ENCODE measurements at regions not wholly inside any gene's neighbourhood (a gene's known extent, or its start where the extent isn't known, plus 50 kb on each side); places are given as distances from the start of the nearest gene placed in this dataset.
"Not testable (repeated sequence)": the region's sequence is repeated elsewhere in the genome, so short reads cannot be mapped to it uniquely, and the experiment has no call there.

DNA sequence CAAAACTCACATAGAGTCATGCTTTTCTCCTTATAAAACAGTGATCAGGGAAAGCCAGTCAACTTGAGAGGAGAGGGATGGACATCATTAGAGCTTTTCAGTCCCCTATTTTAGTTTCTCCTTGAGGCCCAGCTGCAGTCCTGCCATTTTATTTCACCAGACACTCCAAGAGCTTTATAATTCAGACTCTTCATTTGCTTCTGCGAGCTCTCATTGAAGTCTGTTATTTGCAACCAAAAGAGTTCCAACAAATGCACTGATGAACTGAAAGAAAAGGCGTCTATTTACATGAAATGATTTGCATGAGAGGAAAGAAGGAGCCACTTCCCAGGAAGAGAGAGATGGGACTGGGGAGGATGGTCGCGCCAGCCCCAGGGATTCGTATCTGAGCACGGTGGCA lies 86.8 kb downstream of the NDUFA12 start:
- Histone ChIP-seq H3K36me3 (ENCODE audit: low read depth, missing control alignments) (no peaks in the 10 kb centered on the region), H3K9me3 (no peaks in the 10 kb centered on the region), H3K27ac (no peak overlapping the region), H3K4me1 (no peaks in the 10 kb centered on the region), H3K27me3 (no peaks in the 10 kb centered on the region), H3K4me3 (no peak overlapping the region)
- DNase-seq = no peak
- no peak for TF ChIP-seq POLR2A (IDR thresholded peaks at IDR 0.05)
- TF ChIP-seq, protein P1, sequence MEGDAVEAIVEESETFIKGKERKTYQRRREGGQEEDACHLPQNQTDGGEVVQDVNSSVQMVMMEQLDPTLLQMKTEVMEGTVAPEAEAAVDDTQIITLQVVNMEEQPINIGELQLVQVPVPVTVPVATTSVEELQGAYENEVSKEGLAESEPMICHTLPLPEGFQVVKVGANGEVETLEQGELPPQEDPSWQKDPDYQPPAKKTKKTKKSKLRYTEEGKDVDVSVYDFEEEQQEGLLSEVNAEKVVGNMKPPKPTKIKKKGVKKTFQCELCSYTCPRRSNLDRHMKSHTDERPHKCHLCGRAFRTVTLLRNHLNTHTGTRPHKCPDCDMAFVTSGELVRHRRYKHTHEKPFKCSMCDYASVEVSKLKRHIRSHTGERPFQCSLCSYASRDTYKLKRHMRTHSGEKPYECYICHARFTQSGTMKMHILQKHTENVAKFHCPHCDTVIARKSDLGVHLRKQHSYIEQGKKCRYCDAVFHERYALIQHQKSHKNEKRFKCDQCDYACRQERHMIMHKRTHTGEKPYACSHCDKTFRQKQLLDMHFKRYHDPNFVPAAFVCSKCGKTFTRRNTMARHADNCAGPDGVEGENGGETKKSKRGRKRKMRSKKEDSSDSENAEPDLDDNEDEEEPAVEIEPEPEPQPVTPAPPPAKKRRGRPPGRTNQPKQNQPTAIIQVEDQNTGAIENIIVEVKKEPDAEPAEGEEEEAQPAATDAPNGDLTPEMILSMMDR (IDR thresholded peaks at IDR 0.05) = no peak
- intact Hi-C loops (cut with DNase I; ENCODE audit: low total_unique reads) = no loop called here
- WGBS, 2 donors = 88 to 92% methylated on average over 6 of the region's 6 CpGs

DNA sequence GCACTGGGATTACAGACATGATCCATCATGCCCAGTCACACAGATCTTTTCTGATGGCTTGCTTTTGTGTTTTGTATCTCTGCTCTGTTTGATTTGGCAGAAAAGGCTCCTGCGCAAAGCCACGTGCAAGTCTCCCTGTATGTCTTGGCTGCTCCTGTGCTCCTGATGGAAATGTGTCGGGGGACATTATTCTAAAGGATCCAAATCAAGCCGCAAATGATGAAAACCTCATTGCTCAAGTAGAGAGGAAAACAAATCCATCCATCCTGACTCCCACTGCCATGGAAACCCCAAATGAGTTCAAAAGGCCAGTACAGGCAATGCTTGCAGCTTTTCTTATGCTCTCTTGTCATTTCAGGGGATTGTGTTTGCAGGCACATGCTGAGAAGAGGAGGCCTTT lies 93.8 kb downstream of the NDUFA12 start:
- no peak for TF ChIP-seq POLR2A (IDR thresholded peaks at IDR 0.05)
- TF ChIP-seq, protein P1 (IDR thresholded peaks at IDR 0.05) = no peak
- no peak overlapping the region for H3K4me3 ChIP-seq
- no peaks in the 10 kb centered on the region for H3K9me3 ChIP-seq
- 47 to 55% methylated on average over 4 of the region's 4 CpGs for WGBS, 2 donors
- H3K27ac ChIP-seq = no peak overlapping the region
- H3K4me1 ChIP-seq = no peaks in the 10 kb centered on the region
- intact Hi-C loops (cut with DNase I; ENCODE audit: low total_unique reads) = no loop called here
- DNase-seq = no peak
- H3K36me3 ChIP-seq (ENCODE audit: low read depth, missing control alignments) = no peaks in the 10 kb centered on the region
- no peaks in the 10 kb centered on the region for H3K27me3 ChIP-seq

DNA sequence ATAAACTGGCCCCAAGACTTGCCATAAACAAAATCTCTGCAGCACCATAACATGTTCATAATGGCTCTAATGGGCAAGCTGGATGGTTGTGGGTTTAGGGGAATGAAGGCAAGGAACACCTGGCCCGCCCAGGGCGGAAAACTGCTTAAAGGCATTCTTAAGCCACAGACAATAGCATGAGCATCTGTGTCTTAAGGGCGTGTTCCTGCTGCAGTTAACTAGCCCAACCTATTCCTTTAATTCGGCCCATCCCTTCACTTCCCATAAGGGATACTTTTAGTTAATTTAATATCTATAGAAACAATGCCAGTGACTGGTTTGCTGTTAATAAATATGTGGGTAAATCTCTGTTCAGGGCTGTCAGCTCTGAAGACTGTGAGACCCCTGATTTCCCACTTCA lies 97.7 kb downstream of the NDUFA12 start:
- H3K4me3 ChIP-seq; H3K36me3 ChIP-seq (ENCODE audit: low read depth, missing control alignments); intact Hi-C loops (cut with DNase I; ENCODE audit: low total_unique reads); H3K4me1 ChIP-seq; DNase-seq; H3K27me3 ChIP-seq; H3K27ac ChIP-seq; H3K9me3 ChIP-seq: not testable (repeated sequence)
- WGBS, 2 donors = 90 to 91% methylated on average over 4 of the region's 4 CpGs

DNA sequence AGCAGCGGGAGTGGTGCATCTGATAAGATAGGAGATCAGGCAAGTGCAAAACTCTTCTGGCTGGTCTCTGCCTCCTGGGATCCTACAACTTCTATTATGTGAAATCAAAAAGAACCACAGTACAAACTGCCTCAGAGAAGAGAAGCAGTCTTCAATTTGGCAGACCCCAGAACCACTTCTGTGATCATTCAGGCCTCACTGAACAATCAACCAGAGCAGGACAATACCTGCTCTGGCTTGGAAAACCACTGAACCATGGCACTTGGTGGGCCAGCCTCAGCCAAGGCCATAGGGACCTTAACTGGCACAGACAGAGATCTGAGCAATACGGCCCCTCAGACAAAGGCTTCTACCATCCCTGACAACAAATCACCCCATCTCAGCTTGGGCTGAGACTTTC lies 103.0 kb downstream of the NDUFA12 start:
- Histone ChIP-seq H3K36me3 (ENCODE audit: low read depth, missing control alignments) (no peaks in the 10 kb centered on the region), H3K27me3 (no peaks in the 10 kb centered on the region), H3K4me1 (no peaks in the 10 kb centered on the region), H3K4me3 (no peak overlapping the region), H3K27ac (no peak overlapping the region), H3K9me3 (no peaks in the 10 kb centered on the region)
- TF ChIP-seq, protein P1 (IDR thresholded peaks at IDR 0.05) = no peak
- TF ChIP-seq POLR2A (IDR thresholded peaks at IDR 0.05) = no peak
- 80 to 92% methylated on average over 2 of the region's 2 CpGs for WGBS, 2 donors
- intact Hi-C loops (cut with DNase I; ENCODE audit: low total_unique reads) = no loop called here
- no peak for DNase-seq

DNA sequence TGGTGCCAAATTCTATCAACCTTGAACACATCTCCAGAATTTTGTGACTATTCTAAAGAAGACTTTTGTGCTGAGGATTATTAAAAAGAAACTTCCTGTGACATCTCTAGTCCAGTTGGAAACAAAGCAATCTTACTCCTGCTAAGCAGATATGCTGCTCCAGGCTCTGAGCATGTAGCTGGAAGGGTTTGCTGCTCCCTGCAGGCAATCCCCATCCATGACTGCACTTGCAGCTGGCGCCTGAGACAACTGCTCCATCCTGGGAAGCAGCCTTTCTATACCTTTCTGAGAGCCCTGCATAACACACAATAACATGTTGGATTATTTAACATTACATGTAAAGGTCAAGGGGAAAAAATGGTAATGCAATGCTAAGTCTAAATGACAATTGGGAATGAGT lies 105.1 kb downstream of the NDUFA12 start:
- intact Hi-C loops (cut with DNase I; ENCODE audit: low total_unique reads) = no loop called here
- no peaks in the 10 kb centered on the region for H3K27me3 ChIP-seq
- no peak overlapping the region for H3K27ac ChIP-seq
- TF ChIP-seq, protein P1 (IDR thresholded peaks at IDR 0.05) = no peak
- TF ChIP-seq POLR2A (IDR thresholded peaks at IDR 0.05) = no peak
- no peaks in the 10 kb centered on the region for H3K9me3 ChIP-seq
- WGBS, 2 donors = 83 to 89% methylated on average over 1 of the region's 1 CpG
- H3K36me3 ChIP-seq (ENCODE audit: low read depth, missing control alignments) = no peaks in the 10 kb centered on the region
- no peak overlapping the region for H3K4me3 ChIP-seq
- no peak for DNase-seq
- no peaks in the 10 kb centered on the region for H3K4me1 ChIP-seq

All from testis (tissue), 2 donors.